Endodermal cell (in vitro differentiated cells): ENCODE measurements at regions not wholly inside any gene's neighbourhood (a gene's known extent, or its start where the extent isn't known, plus 50 kb on each side); places are given as distances from the start of the nearest gene placed in this dataset.

Experiments used
- DNase-seq: peaks from one replicate; pipeline ENCODE4 v3.0.0-alpha.2; 2017
- H3K27ac ChIP-seq: 2 replicates; pipeline ENCODE4 v1.5.1; 2013; ENCODE audit warnings: mild to moderate bottlenecking, low read depth, low read length, moderate library complexity
- H3K27me3 ChIP-seq: 2 replicates; pipeline ENCODE4 v1.6.1; 2013; ENCODE audit warnings: mild to moderate bottlenecking, low read length, moderate library complexity; ENCODE audit not compliant: insufficient read depth, control insufficient read depth, poor library complexity, severe bottlenecking
- H3K36me3 ChIP-seq: 2 replicates; pipeline ENCODE4 v1.7.0; 2013; ENCODE audit warnings: mild to moderate bottlenecking, low read length, moderate library complexity; ENCODE audit not compliant: control insufficient read depth, insufficient read depth
- H3K4me1 ChIP-seq: one replicate; pipeline ENCODE4 v1.7.0; 2013; ENCODE audit warnings: low read length; ENCODE audit not compliant: control insufficient read depth, insufficient read depth
- H3K4me3 ChIP-seq: 2 replicates; pipeline ENCODE4 v1.5.1; 2013; ENCODE audit warnings: mild to moderate bottlenecking, low read length, moderate library complexity
- H3K9ac ChIP-seq: 2 replicates; pipeline ENCODE4 v1.6.1; 2013; ENCODE audit warnings: mild to moderate bottlenecking, low read length, moderate library complexity; ENCODE audit not compliant: poor library complexity, severe bottlenecking; ENCODE audit errors: extremely low read depth
- H3K9me3 ChIP-seq: 2 replicates; pipeline ENCODE4 v1.6.1; 2013; ENCODE audit warnings: mild to moderate bottlenecking, low read length, moderate library complexity; ENCODE audit not compliant: control insufficient read depth
- H3K27ac Mint-ChIP-seq: 2 replicates; pipeline ENCODE4 v1.8.0; 2020; ENCODE audit warnings: mixed read lengths
- H3K27me3 Mint-ChIP-seq: 2 replicates; pipeline ENCODE4 v1.8.0; 2021; ENCODE audit warnings: mild to moderate bottlenecking, mixed read lengths; ENCODE audit not compliant: insufficient read depth
- H3K36me3 Mint-ChIP-seq: 2 replicates; pipeline ENCODE4 v1.8.0; 2020; ENCODE audit warnings: low read depth, mixed read lengths
- H3K4me1 Mint-ChIP-seq: 2 replicates; pipeline ENCODE4 v1.8.0; 2020; ENCODE audit warnings: mixed read lengths
- H3K4me3 Mint-ChIP-seq: 2 replicates; pipeline ENCODE4 v1.8.0; 2020; ENCODE audit warnings: mild to moderate bottlenecking, moderate library complexity, mixed read lengths
- H3K9me3 Mint-ChIP-seq: 2 replicates; pipeline ENCODE4 v1.8.0; 2020; ENCODE audit warnings: mild to moderate bottlenecking, mixed read lengths
- WGBS, 2 experiments: methylation state at CpG; one replicate each; pipeline versions ENCODE4 v1.1.5 to v1.1.7; 2013; ENCODE audit warnings: missing lambda C conversion rate in 2 of 2, mixed read lengths in 1 of 2; ENCODE audit not compliant: insufficient coverage in 1 of 2, insufficient read length in 1 of 2; 5-methylcytosine and 5-hydroxymethylcytosine counted together
- TF ChIP-seq, protein P1 (sequence below): fragments of 200-600 bp; sonication (generic); conservative IDR thresholded peaks from 2 replicates; pipeline ENCODE4 v1.5.0; 2021; ENCODE audit warnings: antibody characterized with exemption, mild to moderate bottlenecking

DNA sequence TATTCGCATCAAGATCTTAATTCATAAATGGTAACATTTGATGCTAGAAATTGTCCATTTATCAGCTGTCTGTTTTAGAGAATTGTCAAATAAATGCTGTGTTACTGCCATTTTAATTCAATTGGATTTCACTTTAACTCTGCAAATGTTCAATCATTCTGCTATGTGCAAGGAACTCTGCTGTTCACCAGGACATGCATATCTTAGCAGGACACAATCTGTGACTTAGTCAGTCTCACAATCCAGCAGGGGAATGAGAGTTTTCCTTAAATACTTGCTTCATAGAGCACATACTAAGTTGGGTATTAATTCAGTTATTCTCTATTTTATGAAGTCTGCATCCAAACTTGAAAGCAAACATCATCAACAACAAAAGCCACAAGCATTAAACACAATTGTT lies 488.7 kb upstream of the MEF2C start:
- TF ChIP-seq, protein P1, sequence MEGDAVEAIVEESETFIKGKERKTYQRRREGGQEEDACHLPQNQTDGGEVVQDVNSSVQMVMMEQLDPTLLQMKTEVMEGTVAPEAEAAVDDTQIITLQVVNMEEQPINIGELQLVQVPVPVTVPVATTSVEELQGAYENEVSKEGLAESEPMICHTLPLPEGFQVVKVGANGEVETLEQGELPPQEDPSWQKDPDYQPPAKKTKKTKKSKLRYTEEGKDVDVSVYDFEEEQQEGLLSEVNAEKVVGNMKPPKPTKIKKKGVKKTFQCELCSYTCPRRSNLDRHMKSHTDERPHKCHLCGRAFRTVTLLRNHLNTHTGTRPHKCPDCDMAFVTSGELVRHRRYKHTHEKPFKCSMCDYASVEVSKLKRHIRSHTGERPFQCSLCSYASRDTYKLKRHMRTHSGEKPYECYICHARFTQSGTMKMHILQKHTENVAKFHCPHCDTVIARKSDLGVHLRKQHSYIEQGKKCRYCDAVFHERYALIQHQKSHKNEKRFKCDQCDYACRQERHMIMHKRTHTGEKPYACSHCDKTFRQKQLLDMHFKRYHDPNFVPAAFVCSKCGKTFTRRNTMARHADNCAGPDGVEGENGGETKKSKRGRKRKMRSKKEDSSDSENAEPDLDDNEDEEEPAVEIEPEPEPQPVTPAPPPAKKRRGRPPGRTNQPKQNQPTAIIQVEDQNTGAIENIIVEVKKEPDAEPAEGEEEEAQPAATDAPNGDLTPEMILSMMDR: no peak
- Histone ChIP-seq H3K9me3 (no peaks in the 10 kb centered on the region), H3K36me3 (no peaks in the 10 kb centered on the region), H3K4me1 (no peaks in the 10 kb centered on the region), H3K4me3 (no peak overlapping the region), H3K27me3 (no peaks in the 10 kb centered on the region), H3K9ac (no peak overlapping the region), H3K27ac (no peak overlapping the region)
- Mint-ChIP-seq H3K9me3 (no peaks in the 10 kb centered on the region), H3K36me3 (no peaks in the 10 kb centered on the region), H3K4me3 (no peak overlapping the region), H3K27me3 (no peaks in the 10 kb centered on the region), H3K27ac (no peak overlapping the region), H3K4me1 (no peaks in the 10 kb centered on the region)
- 86% methylated on average over 1 of the region's 1 CpG; no CpG with 5 or more reads in 1 of the 2 experiments for WGBS, 2 experiments
- DNase-seq: no peak

- Histone ChIP-seq H3K4me3 (no peak overlapping the region), H3K27ac (no peak overlapping the region), H3K9me3 (no peaks in the 10 kb centered on the region), H3K27me3 (no peaks in the 10 kb centered on the region), H3K4me1 (no peaks in the 10 kb centered on the region), H3K36me3 (no peaks in the 10 kb centered on the region), H3K9ac (no peak overlapping the region)
- TF ChIP-seq, protein P1: no peak
- Mint-ChIP-seq H3K27me3 (no peaks in the 10 kb centered on the region), H3K4me3 (no peak overlapping the region), H3K9me3 (no peaks in the 10 kb centered on the region), H3K27ac (no peak overlapping the region), H3K4me1 (peaks cover 1% of the 10 kb centered on the region), H3K36me3 (no peaks in the 10 kb centered on the region)
- WGBS, 2 experiments: 78 to 88% methylated on average over 1 to 3 of the region's 3 CpGs
- DNase-seq: no peak
Measured at GRCh38 chr5:89359046-89359445, 476.1 kb upstream of the MEF2C start.

DNA sequence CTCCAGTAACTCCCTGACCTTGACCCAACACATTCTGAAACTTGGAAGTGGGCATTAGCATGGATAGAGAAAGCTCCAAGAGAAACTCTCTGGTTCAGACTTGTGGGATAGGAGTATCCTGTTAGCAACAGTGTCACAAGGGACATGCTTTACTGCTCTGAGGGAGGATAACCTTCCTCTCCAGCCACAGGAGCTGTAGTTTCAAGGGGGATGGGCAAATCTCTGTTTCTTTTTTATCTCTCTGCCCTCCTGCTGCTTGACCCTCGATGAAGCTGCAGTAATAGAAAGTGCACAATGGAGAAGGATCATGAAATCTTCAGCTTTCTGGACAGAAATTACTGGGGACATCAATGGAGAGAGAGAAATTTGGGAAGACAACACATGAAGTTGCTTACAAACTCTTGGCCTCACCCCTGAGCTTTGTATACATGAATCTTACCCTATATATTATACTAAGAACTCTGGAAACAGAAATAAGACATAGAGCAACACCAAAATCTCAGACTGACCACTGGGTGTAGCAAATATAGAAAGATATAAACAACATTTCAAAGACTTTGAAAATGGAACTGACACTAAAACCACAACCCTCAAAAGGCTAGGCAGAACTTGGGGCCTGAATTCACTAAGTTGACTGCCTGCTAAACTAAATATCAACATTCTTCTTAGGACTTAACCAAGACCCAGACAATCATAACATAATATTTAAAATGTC lies 471.0 kb upstream of the MEF2C start:
- Mint-ChIP-seq H3K27ac (no peak overlapping the region), H3K4me3 (no peak overlapping the region), H3K27me3 (no peaks in the 10 kb centered on the region), H3K9me3 (no peaks in the 10 kb centered on the region), H3K36me3 (no peaks in the 10 kb centered on the region), H3K4me1 (peaks cover 8% of the 10 kb centered on the region)
- H3K9ac ChIP-seq: no peak overlapping the region
- DNase-seq: no peak
- no peaks in the 10 kb centered on the region for H3K4me1 ChIP-seq
- 40 to 63% methylated on average over 1 of the region's 1 CpG for WGBS, 2 experiments
- H3K9me3 ChIP-seq: no peaks in the 10 kb centered on the region
- no peaks in the 10 kb centered on the region for H3K27me3 ChIP-seq
- H3K4me3 ChIP-seq: no peak overlapping the region
- H3K27ac ChIP-seq: no peak overlapping the region
- TF ChIP-seq, protein P1: no peak
- H3K36me3 ChIP-seq: no peaks in the 10 kb centered on the region
